ENCODE measurements at regions not wholly inside any gene's neighbourhood (a gene's known extent, or its start where the extent isn't known, plus 50 kb on each side); places are given as distances from the start of the nearest gene placed in this dataset.

DNA sequence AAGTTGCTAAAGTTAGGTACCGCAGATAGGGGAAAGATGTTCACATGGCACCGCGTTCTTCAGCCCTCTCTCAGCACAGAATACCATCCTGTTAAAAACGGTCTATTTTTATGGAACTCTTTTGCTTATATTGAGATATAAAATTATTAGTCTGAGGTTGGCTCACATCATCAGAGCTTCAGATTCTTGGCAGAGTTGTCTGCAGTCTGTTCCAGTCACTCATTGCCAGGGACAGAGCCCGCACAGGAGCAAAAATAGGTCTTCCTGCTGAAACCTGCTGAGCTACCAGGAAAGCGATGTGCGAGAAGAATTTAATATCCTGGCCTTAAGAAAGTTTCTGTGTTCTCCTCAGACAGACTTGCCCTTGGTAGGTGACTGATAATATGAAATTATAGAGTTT lies 249.8 kb downstream of the VRK1 start:
- no peak for DNase-seq
- Histone ChIP-seq H3K79me2 (ENCODE audit: control insufficient read depth, insufficient read depth, low read length, poor library complexity) (no peaks in the 10 kb centered on the region), H3K27me3 (ENCODE audit: insufficient read depth, low read length) (no peaks in the 10 kb centered on the region), H3K14ac (ENCODE audit: low read length) (no peak overlapping the region), H3K4ac (ENCODE audit: low read depth, low read length) (no peak overlapping the region), H4K91ac (ENCODE audit: low read depth, low read length) (no peak overlapping the region), H3K79me1 (ENCODE audit: low read length) (no peaks in the 10 kb centered on the region), H3K27ac (ENCODE audit: low read depth, low read length) (no peak overlapping the region), H3K18ac (ENCODE audit: low read length) (no peak overlapping the region), H3K36me3 (ENCODE audit: control insufficient read depth in 1 of 2, insufficient read depth in 2 of 2, low read length in 2 of 2) (no peaks in the 10 kb centered on the region), H4K12ac (ENCODE audit: low read depth, low read length) (no peak overlapping the region), H3K4me1 (ENCODE audit: control insufficient read depth in 1 of 2, insufficient read depth in 2 of 2, low read length in 2 of 2) (no peaks in the 10 kb centered on the region), H3K9me3 (ENCODE audit: insufficient read depth, low read depth, low read length) (peaks cover 2% of the 10 kb centered on the region), H3K23ac (ENCODE audit: low read length) (no peak overlapping the region), H2BK120ac (ENCODE audit: insufficient read depth, low read length, poor library complexity) (no peak overlapping the region), H2AFZ (ENCODE audit: insufficient read depth, low read length, poor library complexity) (no peak overlapping the region), H2BK5ac (ENCODE audit: low read depth, low read length, poor library complexity) (no peak overlapping the region), H3K9ac (ENCODE audit: low read length) (no peak overlapping the region), H3K4me2 (ENCODE audit: low read length) (no peak overlapping the region), H2BK12ac (ENCODE audit: low read length) (no peak overlapping the region), H4K8ac (ENCODE audit: low read depth, low read length) (no peak overlapping the region), H2AK5ac (ENCODE audit: low read length) (no peak overlapping the region), H3K4me3 (ENCODE audit: low read depth, low read length) (no peak overlapping the region)
- no CpG with 5 or more reads among the region's 7 CpGs for WGBS (ENCODE audit: extremely low coverage, insufficient coverage, insufficient read length)

DNA sequence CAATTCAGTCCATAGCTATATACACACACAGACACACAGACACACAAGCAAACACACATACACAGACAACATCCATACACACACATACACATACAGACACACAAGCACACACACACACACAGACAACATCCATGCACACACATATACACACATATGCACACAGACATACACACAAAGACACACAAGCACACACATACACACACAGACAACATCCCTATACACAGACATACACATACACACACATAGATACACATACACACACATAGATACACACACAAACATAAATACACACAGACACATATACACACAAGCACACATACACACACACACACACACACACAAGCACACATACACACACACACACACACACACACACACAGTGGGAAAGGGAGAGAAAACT lies 254.8 kb downstream of the VRK1 start:
- H3K9ac ChIP-seq (ENCODE audit: low read length): no peak overlapping the region
- no peak overlapping the region for H3K27ac ChIP-seq (ENCODE audit: low read depth, low read length)
- no peak overlapping the region for H3K18ac ChIP-seq (ENCODE audit: low read length)
- no peak overlapping the region for H2AFZ ChIP-seq (ENCODE audit: insufficient read depth, low read length, poor library complexity)
- H3K79me1 ChIP-seq (ENCODE audit: low read length): no peaks in the 10 kb centered on the region
- peak overlapping the region; percentile 73 for H3K23ac ChIP-seq (ENCODE audit: low read length)
- no peaks in the 10 kb centered on the region for H3K36me3 ChIP-seq (ENCODE audit: control insufficient read depth in 1 of 2, insufficient read depth in 2 of 2, low read length in 2 of 2)
- H3K4me1 ChIP-seq (ENCODE audit: control insufficient read depth in 1 of 2, insufficient read depth in 2 of 2, low read length in 2 of 2): no peaks in the 10 kb centered on the region
- no peak overlapping the region for H3K4me2 ChIP-seq (ENCODE audit: low read length)
- H2BK12ac ChIP-seq (ENCODE audit: low read length): no peak overlapping the region
- no peak overlapping the region for H2AK5ac ChIP-seq (ENCODE audit: low read length)
- H2BK120ac ChIP-seq (ENCODE audit: insufficient read depth, low read length, poor library complexity): no peak overlapping the region
- H3K27me3 ChIP-seq (ENCODE audit: insufficient read depth, low read length): no peaks in the 10 kb centered on the region
- H3K4me3 ChIP-seq (ENCODE audit: low read depth, low read length): no peak overlapping the region
- H3K9me3 ChIP-seq (ENCODE audit: insufficient read depth, low read depth, low read length): peaks cover 2% of the 10 kb centered on the region
- no peak for DNase-seq
- no peak overlapping the region for H4K12ac ChIP-seq (ENCODE audit: low read depth, low read length)
- H3K4ac ChIP-seq (ENCODE audit: low read depth, low read length): no peak overlapping the region
- H4K91ac ChIP-seq (ENCODE audit: low read depth, low read length): no peak overlapping the region
- no peaks in the 10 kb centered on the region for H3K79me2 ChIP-seq (ENCODE audit: control insufficient read depth, insufficient read depth, low read length, poor library complexity)
- no peak overlapping the region for H3K14ac ChIP-seq (ENCODE audit: low read length)
- H4K8ac ChIP-seq (ENCODE audit: low read depth, low read length): no peak overlapping the region
- H2BK5ac ChIP-seq (ENCODE audit: low read depth, low read length, poor library complexity): no peak overlapping the region

DNA sequence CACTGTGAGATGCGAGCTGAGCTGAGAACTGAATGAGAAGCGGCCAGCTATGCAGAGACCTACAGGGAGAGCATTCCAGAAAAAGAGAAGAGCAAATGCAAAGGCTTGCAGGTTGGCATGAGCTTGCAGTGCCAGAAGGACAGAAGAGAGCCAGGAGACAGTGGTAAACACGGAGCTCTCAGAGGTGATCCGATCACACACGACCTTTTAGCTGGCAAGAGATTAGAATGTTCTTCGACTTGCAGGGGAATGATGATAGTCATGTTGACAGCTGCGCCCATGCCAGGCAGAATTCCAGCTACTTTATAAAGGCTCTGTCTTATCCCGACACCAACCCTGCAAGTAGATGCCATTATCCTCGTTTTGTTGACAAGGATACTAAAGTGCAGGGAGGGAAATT lies 256.8 kb downstream of the VRK1 start:
- Histone ChIP-seq H3K14ac (ENCODE audit: low read length) (no peak overlapping the region), H3K27me3 (ENCODE audit: insufficient read depth, low read length) (no peaks in the 10 kb centered on the region), H4K8ac (ENCODE audit: low read depth, low read length) (no peak overlapping the region), H2AK5ac (ENCODE audit: low read length) (no peak overlapping the region), H2BK120ac (ENCODE audit: insufficient read depth, low read length, poor library complexity) (no peak overlapping the region), H3K79me1 (ENCODE audit: low read length) (no peaks in the 10 kb centered on the region), H3K4me1 (ENCODE audit: control insufficient read depth in 1 of 2, insufficient read depth in 2 of 2, low read length in 2 of 2) (no peaks in the 10 kb centered on the region), H3K9ac (ENCODE audit: low read length) (no peak overlapping the region), H3K4me2 (ENCODE audit: low read length) (no peak overlapping the region), H4K12ac (ENCODE audit: low read depth, low read length) (no peak overlapping the region), H3K18ac (ENCODE audit: low read length) (no peak overlapping the region), H3K79me2 (ENCODE audit: control insufficient read depth, insufficient read depth, low read length, poor library complexity) (no peaks in the 10 kb centered on the region), H3K4me3 (ENCODE audit: low read depth, low read length) (no peak overlapping the region), H4K91ac (ENCODE audit: low read depth, low read length) (no peak overlapping the region), H3K27ac (ENCODE audit: low read depth, low read length) (no peak overlapping the region), H3K23ac (ENCODE audit: low read length) (no peak overlapping the region), H3K9me3 (ENCODE audit: insufficient read depth, low read depth, low read length) (peaks cover 2% of the 10 kb centered on the region), H2BK12ac (ENCODE audit: low read length) (no peak overlapping the region), H3K4ac (ENCODE audit: low read depth, low read length) (no peak overlapping the region), H3K36me3 (ENCODE audit: control insufficient read depth in 1 of 2, insufficient read depth in 2 of 2, low read length in 2 of 2) (no peaks in the 10 kb centered on the region), H2BK5ac (ENCODE audit: low read depth, low read length, poor library complexity) (no peak overlapping the region), H2AFZ (ENCODE audit: insufficient read depth, low read length, poor library complexity) (no peak overlapping the region)
- no CpG with 5 or more reads among the region's 9 CpGs for WGBS (ENCODE audit: extremely low coverage, insufficient coverage, insufficient read length)
- no peak for DNase-seq

DNA sequence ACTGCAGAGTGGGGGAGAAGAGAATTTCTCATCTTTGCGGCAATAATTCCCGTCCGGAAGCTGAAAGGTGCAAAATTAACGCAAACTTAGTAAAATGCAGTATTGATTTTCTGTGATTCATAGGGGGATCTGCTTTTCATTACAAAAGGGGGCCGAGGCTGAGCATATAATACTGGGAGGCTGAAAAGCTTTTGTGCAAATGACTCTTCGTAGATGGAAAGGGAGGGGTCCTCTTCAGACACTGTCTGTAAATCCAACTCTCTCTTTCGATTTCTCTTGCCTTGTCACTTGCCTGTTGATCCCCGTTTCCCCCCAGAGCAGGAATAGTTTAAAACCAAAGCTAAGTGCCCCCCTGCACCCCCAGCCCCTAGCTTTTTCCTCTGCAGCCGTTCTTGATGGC lies 258.2 kb downstream of the VRK1 start:
- Histone ChIP-seq H3K27me3 (ENCODE audit: insufficient read depth, low read length) (no peaks in the 10 kb centered on the region), H4K12ac (ENCODE audit: low read depth, low read length) (no peak overlapping the region)

More for the DNA sequence above, 258.2 kb downstream of the VRK1 start:
- no peaks in the 10 kb centered on the region for H3K36me3 ChIP-seq (ENCODE audit: control insufficient read depth in 1 of 2, insufficient read depth in 2 of 2, low read length in 2 of 2)
- H3K79me2 ChIP-seq (ENCODE audit: control insufficient read depth, insufficient read depth, low read length, poor library complexity): no peaks in the 10 kb centered on the region
- H3K27ac ChIP-seq (ENCODE audit: low read depth, low read length): no peak overlapping the region
- H4K91ac ChIP-seq (ENCODE audit: low read depth, low read length): no peak overlapping the region
- H3K9me3 ChIP-seq (ENCODE audit: insufficient read depth, low read depth, low read length): peaks cover 2% of the 10 kb centered on the region
- no peak overlapping the region for H3K4me3 ChIP-seq (ENCODE audit: low read depth, low read length)
- no peak overlapping the region for H2AK5ac ChIP-seq (ENCODE audit: low read length)
- no peak overlapping the region for H2BK120ac ChIP-seq (ENCODE audit: insufficient read depth, low read length, poor library complexity)
- H3K4me2 ChIP-seq (ENCODE audit: low read length): no peak overlapping the region
- H3K23ac ChIP-seq (ENCODE audit: low read length): no peak overlapping the region
- no peak overlapping the region for H2AFZ ChIP-seq (ENCODE audit: insufficient read depth, low read length, poor library complexity)
- no peak for DNase-seq
- no CpG with 5 or more reads among the region's 9 CpGs for WGBS (ENCODE audit: extremely low coverage, insufficient coverage, insufficient read length)
- no peak overlapping the region for H2BK5ac ChIP-seq (ENCODE audit: low read depth, low read length, poor library complexity)
- no peak overlapping the region for H3K9ac ChIP-seq (ENCODE audit: low read length)
- H3K4ac ChIP-seq (ENCODE audit: low read depth, low read length): no peak overlapping the region
- no peak overlapping the region for H3K18ac ChIP-seq (ENCODE audit: low read length)
- no peaks in the 10 kb centered on the region for H3K79me1 ChIP-seq (ENCODE audit: low read length)
- H3K4me1 ChIP-seq (ENCODE audit: control insufficient read depth in 1 of 2, insufficient read depth in 2 of 2, low read length in 2 of 2): no peaks in the 10 kb centered on the region
- H3K14ac ChIP-seq (ENCODE audit: low read length): no peak overlapping the region
- H4K8ac ChIP-seq (ENCODE audit: low read depth, low read length): no peak overlapping the region
- H2BK12ac ChIP-seq (ENCODE audit: low read length): no peak overlapping the region
